NCI-H2171 treated with DMSO at 0.1 percent for 48 hours (cell line): ENCODE measurements at regions not wholly inside any gene's neighbourhood (a gene's known extent, or its start where the extent isn't known, plus 50 kb on each side); places are given as distances from the start of the nearest gene placed in this dataset.

Experiments used
- DNase-seq: peaks from one replicate; lab custom pipeline; 2025; lab: John Stamatoyannopoulos, UW

DNA sequence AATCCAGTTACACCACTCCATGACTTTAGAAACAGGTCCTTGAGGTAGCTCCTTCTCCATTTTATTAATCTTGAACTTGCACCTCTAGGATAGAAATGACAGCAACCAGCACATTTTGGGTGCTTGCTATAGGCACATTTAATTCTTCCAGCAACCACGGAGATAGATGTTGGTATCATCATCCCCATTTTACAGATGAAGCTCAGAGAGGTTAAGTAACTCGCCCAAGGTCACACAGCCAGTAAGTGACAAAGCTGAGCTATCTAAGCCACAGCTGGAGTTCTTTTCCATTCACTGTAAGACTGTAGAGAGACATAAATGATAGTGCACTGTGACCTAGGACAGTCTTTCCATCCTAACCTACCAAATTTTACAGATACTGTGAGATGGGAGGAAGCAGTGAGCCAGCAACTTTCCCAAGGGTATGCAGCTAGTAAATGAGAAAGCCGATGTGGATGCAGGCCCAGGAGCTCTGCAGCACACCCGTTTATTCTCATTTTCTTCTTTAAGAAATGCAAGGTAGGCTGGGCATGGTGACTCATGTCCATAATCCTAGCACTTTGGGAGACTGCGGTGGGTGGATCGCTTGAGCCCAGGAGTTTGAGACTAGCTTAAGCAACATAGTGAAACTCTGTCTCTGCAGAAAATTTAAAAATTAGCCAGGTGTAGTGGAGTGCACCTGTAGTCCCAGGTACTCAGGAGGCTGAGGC is 103.2 kb downstream of the TBX5 start:
- no peak for DNase-seq

GRCh38 chr12:114302117-114302516 is 103.8 kb downstream of the TBX5 start:
- no peak for DNase-seq

- DNase-seq, result no peak
Measured at GRCh38 chr12:114294303-114294685, 111.7 kb downstream of the TBX5 start.

DNA sequence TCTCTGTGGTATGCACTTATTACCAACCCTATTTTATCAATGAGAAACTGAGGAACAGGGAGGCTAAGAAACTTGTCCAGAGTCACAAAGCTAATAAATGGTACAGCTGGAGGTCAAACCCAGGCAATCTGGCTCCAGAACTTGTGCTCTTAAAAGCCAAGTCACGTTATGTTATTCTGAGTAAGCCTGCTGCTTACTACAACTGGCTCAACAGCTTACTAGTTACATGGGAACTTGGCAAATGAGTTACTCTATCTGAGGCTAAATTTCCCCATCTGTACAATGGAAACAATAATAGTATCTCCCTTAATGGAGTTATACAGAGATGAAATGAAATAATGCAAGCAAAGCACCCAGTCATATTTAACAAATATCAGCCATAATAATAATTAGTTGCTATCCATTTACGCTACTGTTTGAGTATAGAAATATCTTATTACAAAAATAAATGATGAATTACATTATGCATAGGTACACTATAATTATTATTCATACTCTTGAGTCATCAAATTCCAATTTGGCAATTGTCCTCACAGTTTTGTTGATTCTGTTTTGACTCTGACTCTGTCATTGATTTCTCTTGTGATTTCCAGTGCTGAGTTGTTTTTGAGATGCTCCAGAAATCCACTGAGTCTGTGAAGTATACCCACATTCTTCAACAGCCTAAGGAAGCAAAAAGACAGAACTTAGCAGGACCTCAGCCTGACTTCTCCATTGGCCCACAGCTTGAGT is 112.2 kb downstream of the TBX5 start:
- no peak for DNase-seq

GRCh38 chr12:114293073-114293472 is 112.9 kb downstream of the TBX5 start:
- no peak for DNase-seq

DNA sequence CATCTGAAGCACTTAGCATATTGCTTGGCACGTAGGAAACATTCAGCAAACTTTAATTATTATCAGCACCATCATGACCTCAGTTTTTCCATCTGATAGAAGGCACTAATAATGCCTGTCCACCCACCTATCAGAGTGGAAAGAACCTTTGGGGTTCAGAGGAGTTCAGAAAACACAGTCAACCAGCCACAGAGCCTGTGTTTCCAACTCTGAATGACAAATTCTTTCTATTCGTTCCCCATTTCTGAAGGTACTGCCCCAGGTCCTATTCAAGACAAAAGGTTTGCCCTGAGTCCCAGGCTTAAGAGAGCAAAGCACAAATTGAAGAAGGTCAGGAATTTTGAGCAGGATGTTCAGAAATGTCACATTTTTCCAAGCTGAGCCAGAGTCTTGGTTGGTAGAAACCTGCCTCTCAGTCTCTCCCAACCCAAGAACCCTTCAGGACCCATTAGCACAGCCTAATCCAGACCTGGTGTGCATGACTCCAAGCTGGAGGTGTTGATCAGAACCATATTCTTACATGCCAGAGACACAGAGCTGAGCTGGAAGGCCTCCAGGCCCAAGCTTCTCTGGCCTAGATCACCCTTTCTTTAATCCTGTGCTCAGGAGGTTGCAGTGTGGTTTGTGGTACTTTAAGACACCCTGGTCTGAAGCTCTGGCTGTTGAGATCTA is 114.4 kb downstream of the TBX5 start:
- no peak for DNase-seq

DNA sequence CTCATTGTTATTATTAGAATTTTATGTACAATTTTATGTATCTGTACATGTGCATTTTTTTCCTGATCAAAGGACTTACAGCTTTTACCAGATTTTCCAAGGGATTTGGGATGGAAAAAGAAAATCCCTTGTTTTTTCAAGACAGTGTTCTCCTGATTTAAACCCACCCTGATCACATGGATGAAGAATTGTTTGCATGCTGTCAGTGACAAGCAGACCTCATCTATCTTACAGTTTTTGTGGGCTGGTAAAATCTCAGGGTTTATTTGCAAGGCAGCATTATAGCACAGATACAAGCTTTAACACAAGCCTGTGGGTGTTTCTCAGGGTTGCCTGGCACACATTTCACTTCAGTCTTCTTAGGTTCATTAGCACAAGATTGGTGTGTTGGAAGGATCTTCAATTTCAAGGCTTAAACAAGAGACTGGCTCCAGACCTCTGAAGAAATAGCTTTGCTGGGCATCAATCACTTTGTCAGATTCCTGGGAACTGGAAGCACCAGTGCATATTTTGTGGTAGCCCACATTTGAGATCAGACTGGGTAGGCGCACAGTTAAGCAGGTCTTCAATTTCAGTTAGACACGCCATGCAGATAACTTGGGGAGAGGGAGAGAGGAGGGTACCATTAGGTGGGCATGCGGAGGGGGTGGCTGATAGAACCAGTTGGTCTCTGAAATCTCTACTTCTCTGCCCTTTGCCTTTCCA is 118.0 kb downstream of the TBX5 start:
- DNase-seq, result no peak

GRCh38 chr12:114286145-114286544 is 119.8 kb downstream of the TBX5 start:
- DNase-seq, result no peak

- no peak for DNase-seq
Measured at GRCh38 chr12:114285554-114285953, 120.4 kb downstream of the TBX5 start.

GRCh38 chr12:114284041-114284440 is 121.9 kb downstream of the TBX5 start:
- DNase-seq, result no peak

- DNase-seq, result no peak
Measured at GRCh38 chr12:114275932-114276785, 129.8 kb downstream of the TBX5 start.

DNA sequence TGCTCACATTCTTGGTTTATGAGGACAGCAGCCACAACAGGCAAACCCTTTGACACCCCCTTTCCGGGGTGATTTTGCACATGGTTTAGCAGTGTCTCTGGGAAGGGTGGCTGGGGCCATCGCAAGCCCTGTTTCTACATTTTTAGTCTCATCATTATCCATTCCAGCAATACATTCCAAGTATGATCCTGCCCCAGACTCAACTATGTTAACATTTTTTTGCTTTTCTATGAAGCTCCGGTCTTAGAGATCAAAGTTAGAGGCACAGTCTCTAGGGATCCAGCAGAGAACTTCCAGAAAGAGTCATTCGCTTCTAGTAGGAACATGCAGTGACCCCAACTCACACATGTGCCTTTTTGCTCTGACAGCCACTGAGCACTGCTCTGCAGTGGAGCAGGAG is 130.9 kb downstream of the TBX5 start:
- no peak for DNase-seq

GRCh38 chr12:114274131-114274530 is 131.8 kb downstream of the TBX5 start:
- peak; percentile 94 for DNase-seq

- no peak for DNase-seq
Measured at GRCh38 chr12:114272605-114273004, 133.3 kb downstream of the TBX5 start.

GRCh38 chr12:114272071-114272470 is 133.9 kb downstream of the TBX5 start:
- DNase-seq, result no peak

- peak; percentile 83 for DNase-seq
Measured at GRCh38 chr12:114269153-114269552, 136.8 kb downstream of the TBX5 start.

- no peak for DNase-seq
Measured at GRCh38 chr12:114266536-114266935, 139.4 kb downstream of the TBX5 start.

- DNase-seq, result no peak
Measured at GRCh38 chr12:114265036-114265435, 140.9 kb downstream of the TBX5 start.

DNA sequence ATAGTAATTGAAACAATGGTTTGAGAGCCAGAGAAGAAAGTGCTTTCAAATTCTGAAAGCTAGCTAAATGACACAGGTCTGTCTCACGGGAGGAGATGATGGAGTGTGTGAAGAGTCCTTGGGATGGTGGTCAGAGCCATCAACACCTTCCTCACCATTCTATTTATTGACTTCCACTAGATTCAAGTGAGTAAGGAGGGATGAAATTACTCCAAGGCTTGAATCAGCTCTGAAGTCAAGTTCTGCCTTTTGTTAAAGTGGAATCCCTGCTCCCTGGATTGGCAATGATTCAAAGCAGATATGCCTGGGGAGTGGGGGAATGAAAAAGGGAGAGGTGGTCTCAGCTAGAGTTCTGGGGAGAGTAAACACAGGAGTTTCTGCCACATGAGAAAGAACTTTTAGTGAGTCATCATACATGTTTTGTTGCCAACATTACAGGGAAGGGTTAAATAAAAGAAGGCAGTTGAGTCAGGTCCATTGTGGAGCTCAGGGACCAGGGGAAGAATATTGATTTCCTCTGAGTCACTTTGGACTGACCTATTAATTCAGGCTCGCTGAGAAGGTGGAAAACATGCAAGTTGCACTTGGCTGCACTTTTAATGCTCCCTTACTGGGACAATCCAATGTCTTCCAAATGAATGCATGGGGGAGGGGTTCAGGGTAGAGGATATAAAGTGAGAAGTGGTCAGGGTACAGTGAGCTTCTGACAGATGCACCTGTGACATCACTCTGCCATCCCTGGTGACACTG is 142.7 kb downstream of the TBX5 start:
- DNase-seq, result no peak

- DNase-seq, result no peak
Measured at GRCh38 chr12:114257687-114258086, 148.3 kb downstream of the TBX5 start.

GRCh38 chr12:114254998-114255397 is 150.9 kb downstream of the TBX5 start:
- peak; percentile 22 for DNase-seq
